ENCODE measurements at regions not wholly inside any gene's neighbourhood (a gene's known extent, or its start where the extent isn't known, plus 50 kb on each side); places are given as distances from the start of the nearest gene placed in this dataset.

DNA sequence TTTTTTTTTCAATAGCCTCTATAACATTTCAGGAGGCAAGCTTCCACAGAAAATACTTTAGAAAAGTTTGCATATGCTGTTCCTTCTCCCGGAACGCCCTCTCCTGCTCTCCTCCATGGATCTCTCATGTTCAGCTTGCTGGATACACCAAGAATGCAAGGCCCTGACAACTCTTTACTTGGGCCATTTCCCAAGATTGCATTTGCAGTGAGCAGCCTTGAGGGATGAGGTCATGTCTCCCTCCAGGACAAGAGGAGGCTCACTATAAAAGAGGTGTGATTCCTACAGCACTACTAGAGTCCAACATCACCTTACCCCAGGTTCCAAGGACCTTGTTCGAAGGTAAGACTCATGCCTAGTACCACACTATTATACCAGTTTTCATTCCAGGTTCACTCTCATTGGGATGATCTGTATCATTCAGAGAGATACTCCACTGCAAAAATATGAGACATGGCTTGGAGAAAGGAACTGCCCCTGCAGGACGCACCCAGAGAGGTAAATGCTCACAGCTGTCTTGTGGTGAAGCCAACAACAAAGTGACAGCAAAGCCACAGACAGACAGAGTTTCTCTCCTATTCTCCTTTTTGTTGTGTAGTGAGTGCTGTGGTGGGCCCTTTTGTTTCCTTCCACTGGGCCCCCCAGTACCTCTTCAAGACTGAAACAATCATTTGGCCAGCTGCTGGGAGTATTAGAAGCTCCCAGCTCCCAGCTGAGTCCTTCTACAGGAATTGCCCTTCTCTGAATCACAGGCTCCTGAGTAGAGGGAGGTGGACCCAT lies 151.7 kb upstream of the ZNF366 start:
- TF ChIP-seq, protein P1, sequence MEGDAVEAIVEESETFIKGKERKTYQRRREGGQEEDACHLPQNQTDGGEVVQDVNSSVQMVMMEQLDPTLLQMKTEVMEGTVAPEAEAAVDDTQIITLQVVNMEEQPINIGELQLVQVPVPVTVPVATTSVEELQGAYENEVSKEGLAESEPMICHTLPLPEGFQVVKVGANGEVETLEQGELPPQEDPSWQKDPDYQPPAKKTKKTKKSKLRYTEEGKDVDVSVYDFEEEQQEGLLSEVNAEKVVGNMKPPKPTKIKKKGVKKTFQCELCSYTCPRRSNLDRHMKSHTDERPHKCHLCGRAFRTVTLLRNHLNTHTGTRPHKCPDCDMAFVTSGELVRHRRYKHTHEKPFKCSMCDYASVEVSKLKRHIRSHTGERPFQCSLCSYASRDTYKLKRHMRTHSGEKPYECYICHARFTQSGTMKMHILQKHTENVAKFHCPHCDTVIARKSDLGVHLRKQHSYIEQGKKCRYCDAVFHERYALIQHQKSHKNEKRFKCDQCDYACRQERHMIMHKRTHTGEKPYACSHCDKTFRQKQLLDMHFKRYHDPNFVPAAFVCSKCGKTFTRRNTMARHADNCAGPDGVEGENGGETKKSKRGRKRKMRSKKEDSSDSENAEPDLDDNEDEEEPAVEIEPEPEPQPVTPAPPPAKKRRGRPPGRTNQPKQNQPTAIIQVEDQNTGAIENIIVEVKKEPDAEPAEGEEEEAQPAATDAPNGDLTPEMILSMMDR (IDR thresholded peaks at IDR 0.05) = no peak
- H3K36me3 ChIP-seq (ENCODE audit: low read depth) = no peaks in the 10 kb centered on the region
- DNase-seq (no peak), ATAC-seq (no peak)
- no peaks in the 10 kb centered on the region for H3K9me3 ChIP-seq
- no peak overlapping the region for H3K4me3 ChIP-seq
- intact Hi-C loops (cut with DNase I, micrococcal nuclease) = no loop called here
- no peaks in the 10 kb centered on the region for H3K4me1 ChIP-seq (ENCODE audit: low read depth)

DNA sequence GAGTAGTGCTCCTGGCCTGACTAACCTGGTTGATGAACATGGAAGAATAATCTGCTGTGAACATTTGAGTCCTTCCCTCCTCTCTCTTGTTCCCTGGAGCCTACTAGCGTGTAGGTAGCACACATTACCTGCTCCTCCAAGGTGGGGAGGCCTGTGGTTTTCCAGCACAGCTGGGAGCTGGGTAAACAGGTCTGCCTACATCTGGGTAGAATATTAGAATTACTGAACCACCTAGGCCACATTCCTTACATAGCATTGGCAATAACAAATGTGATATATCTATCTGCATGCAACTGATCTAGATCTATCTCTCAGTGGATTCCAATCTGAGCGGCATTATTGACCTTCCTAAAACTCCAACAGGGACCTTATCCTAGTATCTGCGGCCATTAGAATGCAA lies 151.0 kb upstream of the ZNF366 start:
- ATAC-seq (no peak), DNase-seq (no peak)
- Histone ChIP-seq H3K4me1 (ENCODE audit: low read depth) (no peaks in the 10 kb centered on the region), H3K36me3 (ENCODE audit: low read depth) (no peaks in the 10 kb centered on the region), H3K9me3 (no peaks in the 10 kb centered on the region), H3K4me3 (no peak overlapping the region)
- TF ChIP-seq, protein P1 (IDR thresholded peaks at IDR 0.05) = no peak
- intact Hi-C loops (cut with DNase I, micrococcal nuclease) = no loop called here

DNA sequence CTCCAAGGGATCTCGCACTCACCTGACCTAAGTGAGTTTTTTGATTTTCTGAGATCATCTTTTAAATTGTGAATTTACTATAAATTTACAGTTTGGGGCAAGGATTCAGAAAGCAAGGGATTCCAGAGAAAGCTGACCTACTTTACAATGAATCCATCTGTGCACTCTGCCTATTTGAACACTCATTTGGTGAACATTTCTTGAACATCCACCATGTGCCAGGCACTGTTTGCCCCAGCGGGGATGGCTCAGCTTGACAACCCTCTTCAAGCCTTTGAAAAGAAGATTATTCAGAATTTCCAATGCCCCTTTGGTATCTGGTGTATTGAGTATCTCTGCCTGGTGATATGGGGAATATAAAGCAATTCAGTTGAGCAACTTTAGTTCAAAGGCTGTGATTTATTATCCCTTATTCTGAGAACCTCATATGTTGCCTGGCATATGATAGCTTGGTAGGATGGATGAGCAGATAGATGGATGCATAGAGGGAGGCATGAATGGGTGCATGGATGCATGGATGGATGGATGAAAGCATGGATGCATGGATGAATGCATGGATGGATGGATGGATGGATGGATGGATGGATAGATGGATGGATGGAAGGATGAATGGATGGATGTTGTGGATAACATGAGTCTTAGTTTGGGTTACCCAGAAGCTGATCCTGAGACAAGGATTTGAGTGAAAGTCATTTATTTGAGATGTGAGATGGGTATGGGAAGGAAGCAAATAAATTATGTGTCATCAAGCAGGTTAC lies 149.7 kb upstream of the ZNF366 start:
- DNase-seq (no peak), ATAC-seq (no peak)
- no peaks in the 10 kb centered on the region for H3K36me3 ChIP-seq (ENCODE audit: low read depth)
- H3K4me1 ChIP-seq (ENCODE audit: low read depth) = no peaks in the 10 kb centered on the region
- TF ChIP-seq, protein P1 (IDR thresholded peaks at IDR 0.05) = no peak
- intact Hi-C loops (cut with DNase I, micrococcal nuclease) = no loop called here
- H3K9me3 ChIP-seq = no peaks in the 10 kb centered on the region
- H3K4me3 ChIP-seq = no peak overlapping the region

DNA sequence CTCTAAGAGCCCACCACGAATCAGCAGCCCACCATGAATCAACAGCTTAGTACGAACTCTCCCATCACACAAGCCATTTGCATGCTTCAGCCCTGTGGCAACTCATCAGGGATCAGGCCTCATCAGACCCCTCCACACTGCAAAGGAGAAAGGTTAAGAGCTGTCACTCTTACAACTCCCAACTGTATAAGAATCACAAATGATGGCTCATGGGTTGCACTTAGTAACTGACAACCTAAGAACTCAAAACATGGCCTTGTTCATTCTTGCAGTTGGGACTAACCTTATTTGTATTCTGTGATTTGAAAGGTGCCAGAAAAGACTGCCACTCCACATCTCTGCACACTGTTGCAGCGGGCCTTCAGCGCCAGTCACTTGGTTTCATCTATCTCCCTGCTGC lies 149.1 kb upstream of the ZNF366 start:
- no peak overlapping the region for H3K4me3 ChIP-seq
- no peaks in the 10 kb centered on the region for H3K9me3 ChIP-seq
- ATAC-seq (no peak), DNase-seq (no peak)
- H3K36me3 ChIP-seq (ENCODE audit: low read depth) = no peaks in the 10 kb centered on the region
- H3K4me1 ChIP-seq (ENCODE audit: low read depth) = no peaks in the 10 kb centered on the region
- TF ChIP-seq, protein P1 (IDR thresholded peaks at IDR 0.05) = no peak
- intact Hi-C loops (cut with DNase I, micrococcal nuclease) = no loop called here

DNA sequence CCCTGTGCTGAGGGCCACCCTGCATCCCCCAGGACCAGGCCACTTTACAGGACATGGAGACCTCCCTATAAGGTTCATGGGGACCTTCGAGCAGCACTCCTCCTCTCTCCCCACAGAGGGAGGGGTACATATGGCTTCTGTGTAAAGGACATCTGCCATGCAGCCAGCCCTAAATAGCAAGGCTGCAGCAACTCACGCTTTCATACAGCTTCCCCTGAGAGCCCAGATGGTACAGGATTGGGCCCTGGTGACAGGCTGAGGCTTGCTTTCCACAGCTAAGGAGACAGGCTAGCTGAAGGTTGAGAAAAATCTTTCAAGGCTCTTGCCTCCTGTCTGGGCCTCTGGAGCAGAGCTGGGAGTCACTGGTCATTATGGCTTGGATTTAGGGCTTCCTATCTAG lies 147.0 kb upstream of the ZNF366 start:
- Histone ChIP-seq H3K4me1 (ENCODE audit: low read depth) (no peaks in the 10 kb centered on the region), H3K9me3 (no peaks in the 10 kb centered on the region), H3K36me3 (ENCODE audit: low read depth) (no peaks in the 10 kb centered on the region), H3K4me3 (no peak overlapping the region)
- no peak for DNase-seq
- no peak for ATAC-seq
- intact Hi-C loops (cut with DNase I, micrococcal nuclease) = no loop called here
- TF ChIP-seq, protein P1 (IDR thresholded peaks at IDR 0.05) = no peak
